Fibroblast of lung (primary cell): ENCODE measurements at regions not wholly inside any gene's neighbourhood (a gene's known extent, or its start where the extent isn't known, plus 50 kb on each side); places are given as distances from the start of the nearest gene placed in this dataset.

Experiments
- DNase-seq, 2 donors: peaks; one replicate each; pipeline versions ENCODE4 v3.0.0 to v3.0.0-alpha.2; 2010; ENCODE audit warnings: low read depth in 2 of 2
- H2AFZ ChIP-seq: 2 replicates; pipeline ENCODE4 v1.5.1; 2012; ENCODE audit warnings: low read length, control low read depth, inconsistent platforms
- H3K27ac ChIP-seq: 2 replicates; pipeline ENCODE4 v1.5.1; 2011; ENCODE audit warnings: low read length, control low read depth; ENCODE audit not compliant: insufficient read depth
- H3K27me3 ChIP-seq: 2 replicates; pipeline ENCODE4 v1.5.1; 2011; ENCODE audit warnings: mild to moderate bottlenecking, low read length; ENCODE audit not compliant: control insufficient read depth, insufficient read depth
- H3K36me3 ChIP-seq: 2 replicates; pipeline ENCODE4 v1.5.1; 2011; ENCODE audit warnings: low read length; ENCODE audit not compliant: control insufficient read depth, insufficient read depth
- H3K4me1 ChIP-seq: 2 replicates; pipeline ENCODE4 v1.5.1; 2011; ENCODE audit warnings: low read length; ENCODE audit not compliant: control insufficient read depth, insufficient read depth; ENCODE audit errors: extremely low read depth
- H3K4me2 ChIP-seq: 2 replicates; pipeline ENCODE4 v1.5.1; 2011; ENCODE audit warnings: low read length, control low read depth; ENCODE audit not compliant: insufficient read depth; ENCODE audit errors: extremely low read depth
- H3K4me3 ChIP-seq, 4 experiments: fragments of 200-600 bp in 1 of 4; sonication (generic) in 1 of 4; replicated peaks in 1 of 4; 2 replicates each; pipeline ENCODE4 v1.5.1; 2011 to 2016; ENCODE audit warnings: low read length in 4 of 4, low read depth in 3 of 4, mild to moderate bottlenecking in 3 of 4, control low read depth in 2 of 4, inconsistent platforms in 1 of 4, mixed read lengths in 1 of 4; ENCODE audit not compliant: insufficient read depth in 1 of 4; ENCODE audit errors: control extremely low read depth in 1 of 4
- H3K79me2 ChIP-seq: 2 replicates; pipeline ENCODE4 v1.5.1; 2012; ENCODE audit warnings: mild to moderate bottlenecking, low read length, inconsistent platforms; ENCODE audit not compliant: control insufficient read depth, insufficient read depth
- H3K9ac ChIP-seq: 2 replicates; pipeline ENCODE4 v1.5.1; 2011; ENCODE audit warnings: mild to moderate bottlenecking, low read length, control low read depth; ENCODE audit not compliant: insufficient read depth
- H3K9me3 ChIP-seq: 2 replicates; pipeline ENCODE4 v1.5.1; 2012; ENCODE audit warnings: low read depth, low read length; ENCODE audit not compliant: control insufficient read depth, insufficient read depth
- H4K20me1 ChIP-seq: 2 replicates; pipeline ENCODE4 v1.5.1; 2011; ENCODE audit warnings: low read length; ENCODE audit not compliant: control insufficient read depth, insufficient read depth; ENCODE audit errors: extremely low read depth
- CTCF ChIP-seq, 2 donors: IDR thresholded peaks in 1 of 2; conservative IDR thresholded peaks in 1 of 2; 1 replicate in 1 of 2; 2 replicates in 1 of 2; pipeline ENCODE4 v1.5.1; 2011 to 2012; ENCODE audit warnings: low read length in 2 of 2, control low read depth in 1 of 2, inconsistent platforms in 1 of 2, low read depth in 1 of 2, mild to moderate bottlenecking in 1 of 2
- EZH2 ChIP-seq: IDR thresholded peaks from 2 replicates; pipeline ENCODE4 v1.5.1; 2012; ENCODE audit warnings: low read length, control low read depth, mild to moderate bottlenecking; ENCODE audit errors: missing control alignments

- no peak for DNase-seq
- TF ChIP-seq CTCF (conservative IDR thresholded peaks at IDR 0.05 in 1 of 2, IDR thresholded peaks at IDR 0.05 in 1 of 2; ENCODE audit: low read depth in 1 of 2, low read length in 2 of 2) = no peak
- TF ChIP-seq EZH2 = no peak
- H3K9ac ChIP-seq = no peak overlapping the region
- H3K4me2 ChIP-seq = no peak overlapping the region
- no peaks in the 10 kb centered on the region for H4K20me1 ChIP-seq
- H3K27ac ChIP-seq = no peak overlapping the region
- H3K27me3 ChIP-seq = no peaks in the 10 kb centered on the region
- no peaks in the 10 kb centered on the region for H3K36me3 ChIP-seq
- no peaks in the 10 kb centered on the region for H3K9me3 ChIP-seq
- H3K4me1 ChIP-seq = no peaks in the 10 kb centered on the region
- no peak overlapping the region for H2AFZ ChIP-seq
- H3K4me3 ChIP-seq = no peak overlapping the region
- no peaks in the 10 kb centered on the region for H3K79me2 ChIP-seq
Observed at GRCh38 chr1:30257322-30257721, 466.1 kb downstream of the MATN1 start.

GRCh38 chr1:30256911-30257310 lies 466.5 kb downstream of the MATN1 start:
- Histone ChIP-seq H3K4me3 (no peak overlapping the region), H3K79me2 (no peaks in the 10 kb centered on the region), H4K20me1 (no peaks in the 10 kb centered on the region), H3K36me3 (no peaks in the 10 kb centered on the region), H3K4me2 (no peak overlapping the region), H2AFZ (no peak overlapping the region), H3K9ac (no peak overlapping the region), H3K27me3 (no peaks in the 10 kb centered on the region), H3K27ac (no peak overlapping the region), H3K9me3 (no peaks in the 10 kb centered on the region), H3K4me1 (no peaks in the 10 kb centered on the region)
- no peak for TF ChIP-seq CTCF (conservative IDR thresholded peaks at IDR 0.05 in 1 of 2, IDR thresholded peaks at IDR 0.05 in 1 of 2; ENCODE audit: low read depth in 1 of 2, low read length in 2 of 2)
- no peak for TF ChIP-seq EZH2
- no peak for DNase-seq

- DNase-seq = no peak
- Histone ChIP-seq H4K20me1 (no peaks in the 10 kb centered on the region), H3K4me2 (no peak overlapping the region), H3K36me3 (no peaks in the 10 kb centered on the region), H3K27me3 (no peaks in the 10 kb centered on the region), H3K27ac (no peak overlapping the region), H3K9me3 (no peaks in the 10 kb centered on the region), H3K4me1 (no peaks in the 10 kb centered on the region), H3K4me3 (no peak overlapping the region), H2AFZ (no peak overlapping the region), H3K9ac (no peak overlapping the region), H3K79me2 (no peaks in the 10 kb centered on the region)
- TF ChIP-seq CTCF (conservative IDR thresholded peaks at IDR 0.05 in 1 of 2, IDR thresholded peaks at IDR 0.05 in 1 of 2; ENCODE audit: low read depth in 1 of 2, low read length in 2 of 2) = no peak
Observed at GRCh38 chr1:30255111-30255724, 468.2 kb downstream of the MATN1 start.
